ENCODE measurements at regions not wholly inside any gene's neighbourhood (a gene's known extent, or its start where the extent isn't known, plus 50 kb on each side); places are given as distances from the start of the nearest gene placed in this dataset.

DNA sequence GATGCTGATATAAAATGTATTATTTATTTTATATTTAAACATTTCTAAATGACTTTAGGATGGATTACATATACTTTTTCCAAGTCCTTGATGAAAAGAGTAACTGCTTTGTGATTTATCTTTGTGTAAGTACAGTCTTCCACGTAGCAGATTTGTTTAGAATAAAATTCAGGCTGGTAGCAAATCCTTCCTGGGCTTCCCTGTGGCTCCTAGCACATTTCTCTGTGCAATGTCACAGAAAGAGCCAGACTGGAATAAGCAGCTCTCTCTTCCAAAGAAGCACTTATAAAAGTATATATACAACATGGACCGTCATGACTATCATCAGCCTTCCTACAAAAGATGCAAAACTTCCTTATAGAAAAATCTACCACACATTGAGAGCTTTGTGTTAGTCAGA is 388.6 kb downstream of the ACTL7B start:
- no peak overlapping the region for H3K27ac ChIP-seq (ENCODE audit: low read depth)
- H3K36me3 ChIP-seq (ENCODE audit: insufficient read depth) = no peaks in the 10 kb centered on the region
- no peaks in the 10 kb centered on the region for H3F3A ChIP-seq (replicated peaks; ENCODE audit: low read depth)
- H3K27me3 ChIP-seq (ENCODE audit: insufficient read depth) = no peaks in the 10 kb centered on the region
- H4K20me1 ChIP-seq (replicated peaks; ENCODE audit: insufficient read depth) = no peaks in the 10 kb centered on the region
- no peak overlapping the region for H3K27ac Mint-ChIP-seq
- H3K4me3 Mint-ChIP-seq = no peak overlapping the region
- no peak overlapping the region for H3K4me2 ChIP-seq
- no peaks in the 10 kb centered on the region for H3K36me3 Mint-ChIP-seq (ENCODE audit: low read depth)
- H3K9me3 Mint-ChIP-seq = peaks cover 3% of the 10 kb centered on the region; the same call in 2 of the 3 replicates
- no peaks in the 10 kb centered on the region for H3K79me2 ChIP-seq (replicated peaks; ENCODE audit: insufficient read depth)
- TF ChIP-seq STAT1 (IDR thresholded peaks at IDR 0.05; ENCODE audit: unreplicated experiment) = no peak
- H3K9me2 ChIP-seq (ENCODE audit: insufficient read depth) = peaks cover 13% of the 10 kb centered on the region
- H3K4me3 ChIP-seq = no peak overlapping the region
- H3K27me3 Mint-ChIP-seq (ENCODE audit: insufficient read depth, low read depth, poor library complexity) = peaks cover 3% of the 10 kb centered on the region
- ATAC-seq = no peak
- no peaks in the 10 kb centered on the region for H3K4me1 ChIP-seq (ENCODE audit: insufficient read depth)
- no peaks in the 10 kb centered on the region for H3K4me1 Mint-ChIP-seq
- no peak overlapping the region for H2AFZ ChIP-seq
- DNase-seq (ENCODE audit: low spot score) = no peak

DNA sequence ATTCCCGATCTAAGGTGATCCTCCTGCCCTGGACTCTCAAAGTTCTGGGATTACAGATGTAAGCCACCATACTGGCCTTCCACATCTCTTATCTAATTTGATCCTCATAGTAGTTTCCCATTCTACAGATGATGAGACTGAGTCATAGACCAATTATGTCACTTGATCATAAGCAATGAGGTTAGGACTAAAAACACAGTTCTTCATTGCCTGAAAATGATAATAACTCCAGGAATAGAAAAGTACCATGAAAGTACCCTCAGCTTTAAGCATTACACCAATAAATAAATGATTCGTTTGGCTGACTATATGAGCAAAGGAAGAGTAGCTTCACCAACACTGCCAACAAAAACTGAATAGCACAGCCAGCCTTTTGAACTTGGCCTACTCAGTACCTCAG is 389.5 kb downstream of the ACTL7B start:
- Mint-ChIP-seq H3K4me1 (no peaks in the 10 kb centered on the region), H3K4me3 (no peak overlapping the region), H3K27ac (no peak overlapping the region), H3K9me3 (peaks cover 3% of the 10 kb centered on the region; the same call in 2 of the 3 replicates), H3K36me3 (ENCODE audit: low read depth) (no peaks in the 10 kb centered on the region), H3K27me3 (ENCODE audit: insufficient read depth, low read depth, poor library complexity) (peaks cover 3% of the 10 kb centered on the region)
- H3K36me3 ChIP-seq (ENCODE audit: insufficient read depth) = no peaks in the 10 kb centered on the region
- no peak overlapping the region for H3K4me3 ChIP-seq
- H3K79me2 ChIP-seq (replicated peaks; ENCODE audit: insufficient read depth) = no peaks in the 10 kb centered on the region
- ATAC-seq (no peak), DNase-seq (ENCODE audit: low spot score) (no peak)
- no peaks in the 10 kb centered on the region for H3F3A ChIP-seq (replicated peaks; ENCODE audit: low read depth)
- H2AFZ ChIP-seq = no peak overlapping the region
- peaks cover 13% of the 10 kb centered on the region for H3K9me2 ChIP-seq (ENCODE audit: insufficient read depth)
- no peak overlapping the region for H3K27ac ChIP-seq (ENCODE audit: low read depth)
- no peak overlapping the region for H3K4me2 ChIP-seq
- no peaks in the 10 kb centered on the region for H3K4me1 ChIP-seq (ENCODE audit: insufficient read depth)
- H4K20me1 ChIP-seq (replicated peaks; ENCODE audit: insufficient read depth) = no peaks in the 10 kb centered on the region
- TF ChIP-seq POLR2AphosphoS5 (IDR thresholded peaks at IDR 0.05; ENCODE audit: low read depth) (no peak), ZNF331 (CRISPR knock-in tag; IDR thresholded peaks at IDR 0.05; ENCODE audit: low read depth) (no peak), CREB1 (CRISPR knock-in tag; IDR thresholded peaks at IDR 0.05; ENCODE audit: low read depth) (no peak), ZNF114 (CRISPR knock-in tag; IDR thresholded peaks at IDR 0.05) (no peak), EZH2 (IDR thresholded peaks at IDR 0.05; ENCODE audit: low read depth, unreplicated experiment) (no peak), JUNB (IDR thresholded peaks at IDR 0.05; ENCODE audit: unreplicated experiment) (no peak), NANOG (IDR thresholded peaks at IDR 0.05; ENCODE audit: borderline replicate concordance) (no peak), STAT1 (IDR thresholded peaks at IDR 0.05; ENCODE audit: unreplicated experiment) (no peak)
- TF ChIP-seq, protein P1, sequence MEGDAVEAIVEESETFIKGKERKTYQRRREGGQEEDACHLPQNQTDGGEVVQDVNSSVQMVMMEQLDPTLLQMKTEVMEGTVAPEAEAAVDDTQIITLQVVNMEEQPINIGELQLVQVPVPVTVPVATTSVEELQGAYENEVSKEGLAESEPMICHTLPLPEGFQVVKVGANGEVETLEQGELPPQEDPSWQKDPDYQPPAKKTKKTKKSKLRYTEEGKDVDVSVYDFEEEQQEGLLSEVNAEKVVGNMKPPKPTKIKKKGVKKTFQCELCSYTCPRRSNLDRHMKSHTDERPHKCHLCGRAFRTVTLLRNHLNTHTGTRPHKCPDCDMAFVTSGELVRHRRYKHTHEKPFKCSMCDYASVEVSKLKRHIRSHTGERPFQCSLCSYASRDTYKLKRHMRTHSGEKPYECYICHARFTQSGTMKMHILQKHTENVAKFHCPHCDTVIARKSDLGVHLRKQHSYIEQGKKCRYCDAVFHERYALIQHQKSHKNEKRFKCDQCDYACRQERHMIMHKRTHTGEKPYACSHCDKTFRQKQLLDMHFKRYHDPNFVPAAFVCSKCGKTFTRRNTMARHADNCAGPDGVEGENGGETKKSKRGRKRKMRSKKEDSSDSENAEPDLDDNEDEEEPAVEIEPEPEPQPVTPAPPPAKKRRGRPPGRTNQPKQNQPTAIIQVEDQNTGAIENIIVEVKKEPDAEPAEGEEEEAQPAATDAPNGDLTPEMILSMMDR (conservative IDR thresholded peaks at IDR 0.05; ENCODE audit: low read depth in 2 of 2) = no peak
- TF ChIP-seq, protein P2, sequence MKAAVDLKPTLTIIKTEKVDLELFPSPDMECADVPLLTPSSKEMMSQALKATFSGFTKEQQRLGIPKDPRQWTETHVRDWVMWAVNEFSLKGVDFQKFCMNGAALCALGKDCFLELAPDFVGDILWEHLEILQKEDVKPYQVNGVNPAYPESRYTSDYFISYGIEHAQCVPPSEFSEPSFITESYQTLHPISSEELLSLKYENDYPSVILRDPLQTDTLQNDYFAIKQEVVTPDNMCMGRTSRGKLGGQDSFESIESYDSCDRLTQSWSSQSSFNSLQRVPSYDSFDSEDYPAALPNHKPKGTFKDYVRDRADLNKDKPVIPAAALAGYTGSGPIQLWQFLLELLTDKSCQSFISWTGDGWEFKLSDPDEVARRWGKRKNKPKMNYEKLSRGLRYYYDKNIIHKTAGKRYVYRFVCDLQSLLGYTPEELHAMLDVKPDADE (IDR thresholded peaks at IDR 0.05) = no peak
- H3K27me3 ChIP-seq (ENCODE audit: insufficient read depth) = no peaks in the 10 kb centered on the region

Data from GM23338 (cell line).